ENCODE measurements at regions not wholly inside any gene's neighbourhood (a gene's known extent, or its start where the extent isn't known, plus 50 kb on each side); places are given as distances from the start of the nearest gene placed in this dataset.
"Not testable (repeated sequence)": the region's sequence is repeated elsewhere in the genome, so short reads cannot be mapped to it uniquely, and the experiment has no call there.

DNA sequence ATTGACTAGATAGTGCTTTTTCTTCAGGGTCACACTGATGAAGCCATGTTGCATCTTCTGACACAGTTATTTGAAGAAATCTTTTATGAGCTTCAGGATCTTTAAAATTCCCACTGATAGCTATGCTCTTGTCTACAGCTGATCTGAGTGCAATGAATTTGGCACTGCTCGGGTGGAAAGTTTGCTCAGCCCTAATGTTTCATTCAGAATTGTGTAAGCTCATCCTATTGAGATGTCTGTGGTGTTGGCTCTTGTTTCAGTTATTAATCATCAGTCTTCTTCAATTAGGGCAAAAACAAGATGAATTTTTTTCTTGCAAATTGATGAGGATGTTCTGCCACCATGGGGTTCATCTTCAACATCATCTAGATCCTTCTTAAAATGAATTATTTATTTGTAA is 1387.0 kb upstream of the RAG2 start:
- DNase-seq: peak; percentile 7

DNA sequence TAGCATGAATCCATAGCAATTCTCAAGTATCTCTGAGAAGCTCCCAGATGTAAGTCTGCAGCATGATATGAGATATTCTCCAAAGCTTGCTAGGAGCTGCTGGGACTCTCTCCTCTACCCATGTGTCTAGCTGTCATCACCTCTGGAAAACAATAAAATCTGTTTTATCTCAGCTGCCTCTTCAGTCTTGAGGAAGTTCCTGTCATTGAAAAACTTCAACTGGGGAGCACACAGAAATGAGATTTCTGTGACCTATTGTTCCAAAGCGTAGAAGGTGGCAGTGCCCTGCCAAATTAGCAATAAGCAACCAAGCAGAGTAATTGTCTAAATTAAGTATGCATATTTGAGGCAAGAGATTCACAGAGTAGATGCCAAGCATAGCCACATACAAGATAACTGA is 1380.6 kb upstream of the RAG2 start:
- peak; percentile 1 for DNase-seq

DNA sequence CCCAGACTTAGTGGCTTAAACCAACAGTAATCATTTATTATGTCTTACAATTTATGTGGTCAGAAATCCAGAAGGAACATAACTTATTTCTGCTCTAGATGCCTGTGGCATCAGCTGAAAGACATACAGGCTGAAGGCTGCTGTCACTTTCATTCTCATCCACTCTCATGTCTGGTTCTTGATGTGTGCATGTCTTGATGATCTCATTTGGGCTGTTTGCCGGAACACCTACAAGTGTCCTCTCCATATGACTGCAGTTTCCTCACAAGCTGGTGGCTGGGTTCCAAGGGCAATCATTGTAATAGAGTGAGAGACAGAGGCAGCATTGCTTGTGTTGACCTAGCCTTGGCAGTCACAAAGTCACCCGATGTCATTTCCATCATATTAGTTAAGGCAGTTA is 1375.9 kb upstream of the RAG2 start:
- peak; percentile 15 for DNase-seq

DNA sequence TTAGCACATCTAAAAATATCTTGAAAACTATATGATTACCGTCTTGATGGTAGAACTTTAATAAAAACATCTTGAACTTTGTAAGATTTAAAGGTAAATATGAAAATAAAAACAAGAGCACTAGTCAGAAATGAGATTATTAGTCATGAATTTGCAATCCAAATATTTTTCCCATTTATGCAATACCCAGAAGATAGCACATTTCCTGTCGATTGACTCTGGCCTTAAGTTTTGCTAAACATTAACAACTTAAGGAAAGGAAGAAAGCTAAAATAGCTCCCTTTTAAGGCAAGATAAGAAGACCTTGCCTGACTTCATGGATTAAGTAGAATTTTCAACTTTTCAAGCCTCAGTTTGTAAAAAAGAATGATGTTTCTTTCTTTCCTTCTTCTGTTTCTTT is 1374.7 kb upstream of the RAG2 start:
- DNase-seq: peak; percentile 1

DNA sequence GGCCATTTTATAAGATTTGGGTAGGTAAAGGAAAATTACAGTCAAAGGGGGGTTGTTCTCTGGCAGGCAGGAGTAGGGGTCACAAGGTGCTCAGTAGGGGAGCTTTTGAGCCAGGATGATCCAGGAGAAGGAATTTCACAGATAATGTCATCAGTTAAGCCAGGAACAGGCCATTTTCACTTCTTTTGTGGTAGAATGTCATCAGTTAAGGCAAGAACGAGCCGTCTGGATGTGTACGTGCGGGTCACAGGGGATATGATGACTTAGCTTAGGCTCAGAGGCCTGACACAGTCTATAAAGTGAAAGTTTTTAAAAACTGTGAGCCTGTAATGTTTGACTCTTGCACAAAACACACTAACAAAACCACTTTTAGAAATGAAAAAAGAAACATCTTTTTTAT is 1371.3 kb upstream of the RAG2 start:
- not testable (repeated sequence) for DNase-seq

DNA sequence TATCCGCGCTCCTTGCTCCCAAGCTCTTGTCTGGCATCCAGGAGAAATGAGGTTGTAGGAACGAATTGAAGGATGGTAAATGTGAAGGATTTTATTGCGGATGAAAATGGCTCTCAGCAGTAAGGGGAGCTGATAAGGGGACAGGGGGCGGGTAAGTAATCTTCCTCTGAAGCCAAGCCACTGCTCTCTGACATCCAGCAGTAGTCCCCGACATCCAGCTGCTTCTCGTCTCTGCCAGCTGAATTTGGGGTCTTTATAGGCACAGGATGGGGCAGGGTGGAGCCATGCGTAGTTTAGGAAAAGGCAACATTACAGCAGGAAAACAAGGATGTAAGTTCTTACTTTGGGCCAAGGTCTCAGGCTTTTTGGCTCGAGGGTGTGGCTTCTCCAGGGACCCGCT is 1370.1 kb upstream of the RAG2 start:
- DNase-seq: no peak

DNA sequence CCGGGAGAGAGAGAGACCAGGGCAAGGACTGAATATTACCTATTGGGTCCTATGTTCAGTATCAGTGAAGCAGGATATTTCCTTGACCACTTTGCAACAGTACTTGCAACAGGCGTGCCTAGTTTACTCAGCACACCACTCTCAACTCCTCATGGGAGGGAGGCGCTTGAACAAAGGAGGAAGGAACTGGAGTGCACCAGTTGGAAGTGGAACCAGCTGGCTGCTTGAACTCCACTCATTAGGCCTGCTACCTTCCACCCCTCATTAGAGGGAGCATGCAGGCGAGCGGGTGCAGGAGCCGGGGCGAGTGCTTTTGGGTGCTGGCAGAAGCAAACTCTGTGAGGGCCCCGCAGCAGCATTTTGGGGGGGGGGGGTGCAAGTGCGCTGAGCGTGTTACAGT is 1369.6 kb upstream of the RAG2 start:
- DNase-seq: no peak

DNA sequence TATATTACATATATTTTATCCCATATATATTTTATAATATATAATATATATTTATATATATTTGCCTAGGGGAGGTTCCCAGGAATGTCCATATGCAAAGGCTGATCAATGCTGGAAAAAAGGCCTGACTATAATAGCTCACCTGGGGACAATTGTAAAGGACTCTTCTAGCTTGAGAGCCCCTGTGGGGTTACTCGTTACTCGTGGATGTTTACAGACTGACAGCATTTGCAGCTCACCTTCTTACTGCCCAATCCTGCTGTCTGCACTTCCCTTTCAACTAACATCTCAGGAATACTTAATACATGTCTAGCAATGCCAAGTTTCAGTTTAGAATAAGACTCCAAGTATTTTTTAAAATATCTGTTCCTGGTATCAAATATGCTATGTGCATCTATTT is 1365.4 kb upstream of the RAG2 start:
- no peak for DNase-seq

DNA sequence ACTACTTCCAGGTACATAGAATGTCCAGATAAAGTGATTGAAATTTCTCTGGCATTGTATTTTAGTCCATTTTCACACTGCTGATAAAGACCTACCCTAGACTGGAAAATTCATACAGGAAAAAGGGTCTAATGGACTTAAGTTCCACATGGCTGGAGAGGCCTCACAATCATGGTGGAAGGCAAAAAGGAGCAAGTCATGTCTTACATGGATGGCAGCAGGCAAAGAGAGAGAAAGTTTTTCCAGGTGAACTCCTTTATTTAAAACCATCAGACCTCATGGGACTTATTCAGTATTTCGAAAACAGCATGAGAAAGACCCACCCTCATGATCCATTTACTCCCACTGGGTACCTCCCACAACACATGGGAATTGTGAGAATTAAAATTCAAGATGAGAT is 1359.7 kb upstream of the RAG2 start:
- no peak for DNase-seq

DNA sequence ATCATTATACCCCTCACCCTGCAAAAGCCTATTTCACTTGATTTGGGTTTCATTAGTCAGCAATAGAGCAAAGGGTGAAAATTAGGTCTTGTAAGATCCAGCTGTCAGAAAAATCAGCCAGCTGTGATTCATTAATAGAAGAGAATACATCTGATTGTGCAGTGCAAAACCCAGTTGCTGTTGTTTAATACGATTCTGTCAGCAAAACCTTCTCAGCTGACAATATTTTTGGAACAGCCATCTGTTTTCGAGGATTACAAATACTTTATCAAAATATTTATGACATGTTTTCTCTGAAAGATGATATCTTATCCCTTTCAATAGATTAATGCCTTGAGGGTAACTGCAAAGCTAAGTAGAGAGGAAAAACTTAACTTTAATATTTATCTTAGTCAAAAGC is 1354.0 kb upstream of the RAG2 start:
- no peak for DNase-seq

DNA sequence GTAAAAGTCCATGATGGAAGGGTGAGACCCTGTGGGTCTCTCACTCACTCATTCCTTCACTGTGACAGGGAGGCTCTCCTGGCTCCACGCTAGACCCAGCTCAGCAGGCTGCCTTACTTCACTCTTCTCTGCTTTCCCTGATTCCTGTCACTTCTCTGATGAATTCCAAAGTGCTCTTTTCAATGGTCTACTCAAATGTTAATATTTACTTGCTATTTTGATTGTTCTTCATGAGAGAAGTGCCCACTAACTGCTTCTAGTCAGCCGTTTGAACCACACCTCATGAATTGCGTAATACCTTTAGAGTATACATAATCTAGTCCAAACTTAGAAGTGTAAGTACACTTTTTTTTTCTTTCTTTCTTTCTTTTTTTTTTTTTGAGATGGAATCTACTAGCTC is 1350.2 kb upstream of the RAG2 start:
- DNase-seq: no peak

DNA sequence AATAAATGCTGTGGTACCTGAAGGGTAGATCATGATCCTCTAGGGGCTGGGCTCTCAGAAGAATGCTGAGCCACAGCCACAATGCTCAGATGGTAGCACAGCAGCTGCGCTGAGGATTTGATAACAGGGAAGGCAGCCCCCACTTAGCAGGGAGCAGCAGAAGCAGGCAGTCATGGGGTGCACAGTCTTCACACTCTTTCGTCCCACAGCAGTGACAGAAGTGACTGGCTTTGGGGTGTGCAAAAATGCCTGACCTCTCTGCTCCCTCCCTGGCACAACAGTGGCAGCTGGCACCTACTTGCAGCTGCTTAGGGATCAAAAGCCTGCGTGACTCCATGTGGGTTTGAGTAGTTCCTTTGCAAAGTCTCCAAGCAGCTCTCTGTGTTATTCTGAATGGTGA is 1349.8 kb upstream of the RAG2 start:
- DNase-seq: no peak

DNA sequence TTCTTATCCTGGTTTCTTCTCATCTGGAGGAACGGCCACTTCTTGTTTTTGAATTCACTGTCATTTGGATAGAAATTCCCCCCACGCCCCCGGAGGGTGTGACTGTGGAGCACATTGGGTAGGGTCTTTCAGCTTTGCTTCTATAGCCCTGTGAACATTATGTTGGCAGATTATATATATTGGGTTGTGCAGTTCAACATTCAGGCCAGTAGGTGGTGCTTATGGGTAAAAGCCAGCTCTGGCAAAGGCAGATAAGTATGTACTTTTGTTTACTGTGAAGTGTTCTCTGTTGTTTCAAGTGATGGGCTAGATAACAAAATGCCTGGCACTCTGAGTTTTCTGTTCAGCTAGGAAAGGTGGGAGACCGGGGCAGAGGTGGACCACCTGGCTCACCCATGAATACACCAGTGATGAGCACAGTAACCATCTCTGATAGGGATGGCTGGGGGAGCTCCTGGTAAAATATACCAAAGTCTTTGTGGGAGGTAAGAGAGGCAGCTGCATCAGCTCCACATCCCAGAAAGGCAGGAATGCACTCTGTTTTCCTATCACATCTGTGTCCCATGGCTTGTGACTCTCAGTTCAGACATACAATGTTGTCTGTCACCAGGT is 1348.2 kb upstream of the RAG2 start:
- DNase-seq: peak; percentile 9

DNA sequence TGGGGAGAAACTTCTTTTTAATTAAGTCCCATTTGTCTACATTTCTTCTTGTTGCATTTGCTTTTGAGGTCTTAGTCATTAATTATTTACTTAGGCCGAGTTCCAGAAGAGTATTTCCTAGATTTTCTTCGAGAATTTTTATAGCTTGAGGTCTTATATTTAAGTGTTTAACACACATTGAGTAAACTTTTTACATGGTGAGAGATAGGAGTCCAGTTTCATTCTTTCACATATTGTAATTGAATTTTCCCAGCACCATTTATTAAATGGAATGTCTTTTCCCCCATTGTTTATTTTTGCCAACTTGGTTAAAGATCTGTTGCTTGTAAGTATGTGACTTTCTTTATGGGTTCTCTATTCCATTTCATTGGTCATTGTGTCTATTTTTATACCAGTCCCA is 1344.0 kb upstream of the RAG2 start:
- DNase-seq: no peak

DNA sequence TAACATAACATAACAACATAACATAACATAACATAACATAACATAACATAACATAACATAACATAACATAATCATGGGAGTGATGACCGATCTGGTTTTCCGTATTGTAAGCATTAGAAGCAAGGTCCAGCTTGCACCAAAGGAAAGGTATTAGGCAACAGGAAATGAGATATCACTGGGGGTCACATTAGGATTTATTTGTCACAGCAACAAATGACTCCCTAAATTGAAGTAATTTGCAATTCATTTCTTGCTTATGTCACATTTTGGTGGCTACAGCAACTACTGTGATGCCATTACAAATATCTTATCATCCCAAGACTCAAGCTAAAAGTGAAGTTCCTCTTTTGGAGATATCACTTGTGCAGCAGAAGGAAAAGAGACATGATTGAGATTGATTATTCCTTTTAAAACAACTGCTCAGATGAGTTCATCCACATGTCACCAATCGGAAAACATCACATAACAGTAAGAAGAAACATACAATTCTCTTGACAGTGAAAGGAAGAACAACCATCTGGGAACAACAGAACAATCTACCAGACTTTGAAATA is 1331.1 kb upstream of the RAG2 start:
- no peak for DNase-seq

DNA sequence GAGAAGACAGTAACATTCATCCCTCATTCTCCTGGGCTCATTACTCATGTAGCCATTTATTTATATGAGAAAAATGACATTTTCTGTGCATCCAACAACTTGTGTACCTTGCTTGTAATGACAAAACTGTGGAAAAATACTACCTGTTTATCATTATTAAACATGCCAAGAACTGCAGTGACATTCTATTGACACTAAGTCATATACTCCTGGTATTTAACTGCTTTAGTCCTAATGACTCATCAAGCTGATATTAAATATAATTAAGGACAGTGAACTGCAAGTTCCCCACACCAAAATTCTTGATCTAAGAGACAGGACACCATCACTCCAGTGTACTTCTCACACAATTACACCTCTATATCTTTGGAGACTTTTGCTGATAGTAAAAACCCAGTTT is 1328.7 kb upstream of the RAG2 start:
- DNase-seq: no peak

DNA sequence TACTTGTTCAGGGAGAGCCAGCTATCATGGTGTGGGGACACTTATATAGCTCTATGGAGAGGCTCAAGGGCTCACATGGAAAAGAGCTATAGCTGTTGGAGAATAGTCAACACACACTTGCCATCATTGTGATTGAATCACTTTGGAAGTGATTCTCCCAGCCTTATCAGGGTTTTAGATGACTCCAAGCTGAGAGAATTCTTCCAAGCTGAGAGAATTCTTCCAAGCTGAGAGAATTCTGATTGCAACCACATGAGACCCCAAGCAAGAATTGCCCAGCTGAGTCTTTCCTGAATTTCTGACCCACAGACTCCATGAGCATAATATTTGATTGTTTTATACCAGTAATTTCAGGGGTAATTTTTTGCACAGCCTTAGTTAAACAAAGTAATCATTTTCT is 1318.3 kb upstream of the RAG2 start:
- DNase-seq: no peak

DNA sequence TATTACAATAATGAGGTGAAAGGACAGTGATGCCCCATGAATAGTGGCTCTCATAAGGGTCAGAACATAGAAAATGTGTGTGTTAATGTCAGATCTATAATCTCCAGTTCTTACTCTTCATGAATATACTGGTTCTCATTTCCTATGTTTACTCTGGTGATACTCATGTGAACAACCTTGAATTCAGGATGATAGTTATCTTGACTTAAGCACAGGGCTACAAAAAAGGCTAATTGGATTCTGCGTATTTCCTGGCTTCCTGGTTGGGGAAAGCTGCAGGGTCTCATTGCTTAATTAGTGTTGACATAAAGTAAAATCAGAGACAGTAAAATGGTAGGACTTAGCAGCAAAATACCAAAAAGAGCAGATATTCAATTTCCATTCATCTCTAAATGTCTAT is 1316.8 kb upstream of the RAG2 start:
- no peak for DNase-seq

DNA sequence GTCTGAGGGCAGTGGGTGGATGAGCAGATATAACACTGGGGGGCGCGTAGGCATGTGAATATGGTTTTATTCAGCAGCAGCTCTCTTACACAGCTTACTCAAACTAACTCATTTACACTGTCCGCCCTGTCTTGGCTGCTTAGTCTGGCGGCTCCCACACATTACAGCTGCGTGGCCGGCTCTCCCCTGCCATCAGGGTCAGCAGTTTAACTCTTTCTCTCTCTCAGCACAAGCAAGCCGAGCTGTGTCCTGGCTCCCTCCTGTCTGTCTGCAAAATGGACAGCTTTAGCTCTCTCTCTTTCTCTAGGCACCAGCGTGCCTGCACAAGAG is 1310.1 kb upstream of the RAG2 start:
- no peak for DNase-seq

DNA sequence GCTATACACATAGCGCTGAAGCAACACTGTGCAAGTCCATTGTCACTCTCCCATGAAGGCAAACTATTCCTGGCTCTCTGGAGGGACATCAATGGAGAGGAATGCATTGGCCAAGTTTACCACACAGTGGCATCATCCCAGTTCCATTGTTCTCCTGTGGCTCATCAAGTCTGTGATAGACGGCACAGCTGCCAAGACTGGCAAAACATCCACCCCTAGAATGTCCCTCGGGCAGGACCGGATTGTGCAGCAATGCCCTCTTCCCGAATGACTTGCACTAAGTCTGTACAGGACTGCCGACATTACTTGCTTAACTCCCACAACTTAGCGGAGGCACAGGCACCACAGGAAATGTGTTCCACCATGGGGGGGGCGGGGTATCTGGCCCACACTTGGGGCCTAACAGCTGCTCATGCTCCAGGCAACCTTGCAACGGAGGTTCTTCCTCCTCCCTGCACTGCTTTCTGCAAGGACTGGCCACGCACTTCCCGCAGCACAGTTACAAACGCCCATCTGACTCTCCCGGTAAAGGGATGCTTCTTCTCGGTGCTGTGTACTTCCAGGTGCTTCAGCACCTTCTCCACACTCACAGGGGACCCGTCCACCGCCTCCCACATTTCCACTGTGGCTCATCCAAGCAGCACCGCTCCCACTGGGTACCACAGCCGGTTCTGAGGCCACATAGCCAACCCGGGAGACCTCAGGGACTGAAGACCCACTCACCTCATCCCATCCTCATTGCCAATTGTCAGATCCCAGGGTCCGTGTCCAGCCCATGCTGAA is 1309.6 kb upstream of the RAG2 start:
- DNase-seq: no peak

DNA sequence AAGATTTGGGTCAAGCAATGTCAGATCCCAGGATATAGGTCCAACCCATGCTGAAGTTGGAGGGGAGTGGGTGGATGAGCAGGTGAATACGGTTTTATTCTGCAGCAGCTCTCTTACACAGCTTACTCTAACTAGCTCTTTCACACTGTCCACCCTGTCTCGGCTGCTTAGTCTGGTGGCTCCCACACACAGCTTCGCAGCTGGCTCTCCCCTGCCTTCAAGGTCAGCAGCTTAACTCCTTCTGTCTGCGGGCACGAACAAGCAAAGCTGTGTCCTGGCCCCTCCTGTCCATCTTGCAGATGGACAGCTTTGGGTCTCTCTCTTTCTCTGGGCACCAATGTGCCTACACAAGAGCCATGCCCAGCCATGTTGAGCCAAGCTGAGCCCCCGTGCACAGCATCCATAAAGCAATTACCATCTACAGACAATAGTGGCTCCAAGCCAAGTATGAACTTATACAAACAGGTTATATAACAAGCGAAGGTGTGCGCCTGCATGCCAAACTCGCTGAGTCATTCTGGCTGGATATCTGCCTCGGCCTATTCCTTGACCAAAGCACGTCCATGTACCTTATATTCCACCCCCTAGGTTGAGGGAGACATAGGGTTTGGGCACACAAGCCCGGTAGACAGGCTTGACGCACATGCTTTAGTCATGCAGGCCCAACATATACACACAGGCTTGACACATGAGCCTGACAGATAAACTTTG is 1307.8 kb upstream of the RAG2 start:
- no peak for DNase-seq

DNA sequence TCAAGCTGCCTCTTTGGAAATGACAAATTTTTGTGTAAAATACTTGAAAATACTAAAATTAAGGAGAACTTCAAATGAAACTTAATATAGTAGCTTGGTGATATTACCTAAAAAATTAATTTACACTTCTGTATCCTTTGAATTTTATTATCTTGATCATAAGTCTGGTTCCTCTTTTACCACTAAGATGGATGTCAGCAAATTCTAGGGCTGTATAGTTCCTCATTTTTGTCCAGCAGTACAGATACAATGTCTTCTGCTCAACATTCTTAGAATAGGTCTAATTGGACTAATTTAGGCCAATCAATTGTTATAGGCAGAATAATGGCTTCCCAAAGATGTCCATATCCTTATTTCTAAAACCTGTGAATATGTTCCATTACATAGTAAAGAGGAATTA is 1298.0 kb upstream of the RAG2 start:
- no peak for DNase-seq

DNA sequence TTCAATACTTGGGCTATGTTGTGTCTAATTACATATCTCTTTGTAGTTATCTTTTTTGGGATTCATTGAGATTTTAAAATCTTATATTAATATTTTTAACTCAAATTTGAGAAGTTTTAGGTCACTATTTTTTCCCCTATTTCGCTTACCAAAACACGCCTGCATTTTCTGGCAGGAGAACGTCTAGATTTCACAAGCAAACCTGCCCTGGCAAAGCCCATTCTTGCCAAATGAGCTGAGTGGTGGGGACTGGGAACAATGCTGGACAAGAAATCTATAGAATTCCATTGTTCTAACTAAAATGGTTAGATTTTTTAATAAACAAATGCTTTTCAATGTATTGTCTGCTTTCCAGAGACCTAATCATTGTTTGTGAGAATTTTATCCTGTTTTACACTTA is 1283.7 kb upstream of the RAG2 start:
- DNase-seq: no peak

DNA sequence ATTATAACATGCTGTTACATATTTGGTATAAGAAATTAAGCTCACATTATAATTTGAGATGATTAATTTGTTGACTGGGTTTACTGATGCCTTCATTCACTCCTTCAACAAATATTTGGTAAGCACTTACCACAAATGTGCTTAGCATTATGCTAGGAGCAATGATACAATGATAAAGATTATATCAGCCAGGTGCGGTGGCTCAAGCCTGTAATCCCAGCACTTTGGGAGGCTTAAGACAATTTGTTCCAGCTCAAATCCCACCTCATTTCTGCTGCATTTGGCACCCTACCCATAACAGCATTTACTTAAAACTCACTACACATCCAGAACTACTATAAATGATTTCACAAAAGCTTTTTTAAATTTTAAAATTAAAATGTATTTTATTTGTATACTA is 1263.6 kb upstream of the RAG2 start:
- DNase-seq: no peak

Measured in fibroblast of skin of abdomen (primary cell).